ENCODE measurements at regions not wholly inside any gene's neighbourhood (a gene's known extent, or its start where the extent isn't known, plus 50 kb on each side); places are given as distances from the start of the nearest gene placed in this dataset.

- TF ChIP-seq CTCF (IDR thresholded peaks at IDR 0.05): no peak
- TF ChIP-seq POLR2A (IDR thresholded peaks at IDR 0.05): no peak
Observed at GRCh38 chr12:115423546-115423987, 739.6 kb upstream of the TBX3 start.

All from thyroid gland (tissue), 4 donors.